ENCODE measurements at regions not wholly inside any gene's neighbourhood (a gene's known extent, or its start where the extent isn't known, plus 50 kb on each side); places are given as distances from the start of the nearest gene placed in this dataset.

DNA sequence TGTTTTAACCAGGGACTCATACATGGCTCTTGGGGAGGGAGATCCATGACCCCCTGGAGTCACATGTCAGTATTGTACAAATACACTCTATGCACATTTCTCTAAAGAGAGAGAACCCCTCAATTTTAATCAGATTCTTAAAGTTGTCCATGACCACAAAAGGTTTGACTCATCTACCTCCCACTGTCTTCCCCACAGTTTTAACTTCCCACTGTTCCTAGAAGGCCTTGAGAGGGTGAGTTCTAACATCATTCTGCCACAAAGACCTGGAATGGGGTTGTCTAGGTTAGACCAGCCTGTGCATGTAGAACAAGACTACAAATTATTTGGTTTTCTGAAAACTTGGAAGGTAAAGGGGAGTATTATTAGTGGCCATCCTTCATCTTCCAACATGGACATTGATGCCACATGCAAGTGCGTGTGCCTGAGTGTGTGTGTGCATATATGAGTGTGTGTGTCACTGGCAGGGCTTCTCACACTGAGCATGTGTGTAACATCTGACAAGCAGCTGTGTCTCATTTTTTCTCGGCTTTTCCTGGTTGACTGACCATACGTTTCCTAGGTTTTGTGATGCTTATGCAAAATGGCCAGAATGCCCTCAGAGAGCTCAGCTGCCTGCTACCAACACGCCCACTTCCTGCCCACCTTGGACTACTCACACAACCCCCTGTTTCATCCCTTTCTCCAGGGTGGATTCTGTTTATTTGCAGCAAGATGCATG, 94.6 kb upstream of the LGALSL start:
- peaks cover 0 to 13% (median 8%) of the 10 kb centered on the region in 3 donors for H3K4me1 ChIP-seq
- ATAC-seq, result no peak
- TF ChIP-seq POLR2A (IDR thresholded peaks at IDR 0.05) (no peak), EP300 (IDR thresholded peaks at IDR 0.05) (no peak), POLR2AphosphoS5 (IDR thresholded peaks at IDR 0.05) (no peak)
- TF ChIP-seq, protein P1, sequence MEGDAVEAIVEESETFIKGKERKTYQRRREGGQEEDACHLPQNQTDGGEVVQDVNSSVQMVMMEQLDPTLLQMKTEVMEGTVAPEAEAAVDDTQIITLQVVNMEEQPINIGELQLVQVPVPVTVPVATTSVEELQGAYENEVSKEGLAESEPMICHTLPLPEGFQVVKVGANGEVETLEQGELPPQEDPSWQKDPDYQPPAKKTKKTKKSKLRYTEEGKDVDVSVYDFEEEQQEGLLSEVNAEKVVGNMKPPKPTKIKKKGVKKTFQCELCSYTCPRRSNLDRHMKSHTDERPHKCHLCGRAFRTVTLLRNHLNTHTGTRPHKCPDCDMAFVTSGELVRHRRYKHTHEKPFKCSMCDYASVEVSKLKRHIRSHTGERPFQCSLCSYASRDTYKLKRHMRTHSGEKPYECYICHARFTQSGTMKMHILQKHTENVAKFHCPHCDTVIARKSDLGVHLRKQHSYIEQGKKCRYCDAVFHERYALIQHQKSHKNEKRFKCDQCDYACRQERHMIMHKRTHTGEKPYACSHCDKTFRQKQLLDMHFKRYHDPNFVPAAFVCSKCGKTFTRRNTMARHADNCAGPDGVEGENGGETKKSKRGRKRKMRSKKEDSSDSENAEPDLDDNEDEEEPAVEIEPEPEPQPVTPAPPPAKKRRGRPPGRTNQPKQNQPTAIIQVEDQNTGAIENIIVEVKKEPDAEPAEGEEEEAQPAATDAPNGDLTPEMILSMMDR (IDR thresholded peaks at IDR 0.05), result no peak
- H3K27me3 ChIP-seq, result no peaks in the 10 kb centered on the region
- no peaks in the 10 kb centered on the region for H3K9me3 ChIP-seq
- 44 to 50% methylated on average over 2 to 3 of the region's 4 CpGs for WGBS, 2 donors (ENCODE audit: low coverage in 1 of 2)
- no peaks in the 10 kb centered on the region for H3K36me3 ChIP-seq
- H3K4me3 ChIP-seq, result no peak overlapping the region
- H3K27ac ChIP-seq, result peak overlapping the region in 3 of 4 donors; percentile 27 to 57 (median 43)

DNA sequence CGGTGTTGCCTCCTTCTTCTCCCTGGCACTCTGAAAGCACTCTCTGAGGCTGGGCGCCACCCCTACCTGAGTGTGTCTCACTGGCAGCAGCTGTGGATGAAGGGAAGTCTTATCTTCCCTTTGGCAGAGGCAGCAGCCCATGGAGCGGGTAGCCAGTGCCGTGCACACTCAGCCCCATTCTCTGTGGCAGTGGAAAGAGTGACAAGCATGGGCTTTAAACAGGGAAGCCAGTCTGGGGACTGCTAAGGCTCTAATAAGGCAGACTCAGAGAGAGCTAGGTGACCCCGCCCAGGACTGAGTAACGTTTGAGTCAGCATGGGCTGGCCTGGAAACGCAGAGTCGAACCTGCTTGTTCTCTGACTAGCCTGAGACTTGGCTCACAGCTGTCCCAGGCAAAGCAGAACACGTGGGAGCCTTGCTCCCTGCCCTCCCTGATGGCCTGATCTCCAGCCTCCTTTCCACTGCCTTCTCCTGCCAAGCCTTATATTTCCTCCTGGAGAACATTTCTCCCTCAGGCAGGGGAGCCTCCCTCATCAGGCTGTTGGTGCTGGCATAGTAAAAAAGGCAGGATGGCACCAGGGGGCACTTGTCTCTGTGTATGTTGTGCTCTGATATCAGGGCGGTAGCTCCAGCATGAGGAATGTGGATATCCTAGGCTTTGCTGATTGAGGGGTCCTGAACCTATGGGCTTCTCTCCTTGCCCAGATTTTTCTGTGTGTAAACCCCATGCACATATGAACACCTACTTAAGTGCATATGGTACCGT, 93.9 kb upstream of the LGALSL start:
- no peak for TF ChIP-seq POLR2A (IDR thresholded peaks at IDR 0.05)
- TF ChIP-seq, protein P1 (IDR thresholded peaks at IDR 0.05), result no peak
- peak; percentile 38 for TF ChIP-seq POLR2AphosphoS5 (IDR thresholded peaks at IDR 0.05)
- no peak for TF ChIP-seq EP300 (IDR thresholded peaks at IDR 0.05)
- WGBS, 2 donors (ENCODE audit: low coverage in 1 of 2), result 57 to 100% methylated on average over 2 to 6 of the region's 11 CpGs
- no peak overlapping the region for H3K4me3 ChIP-seq

DNA sequence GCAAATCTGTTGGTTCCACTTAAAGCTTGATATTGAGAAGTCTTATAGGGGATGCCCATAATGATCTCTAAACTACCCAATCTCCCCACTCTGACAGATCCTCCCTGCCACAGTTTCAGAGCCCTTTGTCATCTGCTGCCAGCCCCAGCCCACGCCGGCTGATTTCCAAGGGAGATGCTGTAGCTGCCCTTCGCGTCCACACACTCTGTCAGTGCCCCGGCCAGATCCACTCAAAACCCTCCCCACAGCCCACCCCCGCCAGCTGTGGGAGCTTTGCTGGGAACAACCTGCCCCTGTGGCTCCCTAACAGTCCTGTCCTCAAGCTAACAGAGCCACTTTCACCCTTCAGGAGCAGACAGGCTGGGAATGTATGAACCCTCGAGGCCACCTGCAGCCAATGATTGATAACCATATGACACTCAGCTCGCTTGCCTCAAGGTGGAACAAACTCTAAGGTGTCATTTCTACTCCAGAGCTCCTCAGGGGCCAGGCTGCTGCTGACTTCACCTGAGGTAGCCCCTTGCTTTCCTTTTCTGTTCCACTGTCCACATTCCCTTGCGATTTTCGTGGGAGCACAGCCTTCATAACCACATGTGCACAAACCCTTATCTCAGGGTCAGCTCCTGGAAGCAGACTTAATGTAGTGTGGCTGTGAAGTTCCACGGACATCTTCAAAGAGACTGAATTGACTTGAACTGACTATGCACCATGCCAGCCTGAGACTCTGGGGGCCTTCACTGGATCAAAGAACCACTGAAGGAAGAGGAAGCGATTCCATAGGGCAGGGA, 92.6 kb upstream of the LGALSL start:
- H3K36me3 ChIP-seq, result no peaks in the 10 kb centered on the region
- 86 to 100% methylated on average over 1 to 3 of the region's 12 CpGs for WGBS, 2 donors (ENCODE audit: low coverage in 1 of 2)
- H3K4me3 ChIP-seq, result no peak overlapping the region
- ATAC-seq, result no peak
- H3K9me3 ChIP-seq, result no peaks in the 10 kb centered on the region
- TF ChIP-seq EP300 (IDR thresholded peaks at IDR 0.05) (no peak), POLR2A (IDR thresholded peaks at IDR 0.05) (no peak), POLR2AphosphoS5 (IDR thresholded peaks at IDR 0.05) (no peak)
- TF ChIP-seq, protein P1 (IDR thresholded peaks at IDR 0.05), result no peak
- no peak overlapping the region for H3K27ac ChIP-seq
- no peaks in the 10 kb centered on the region for H3K27me3 ChIP-seq
- peaks cover 0 to 13% (median 8%) of the 10 kb centered on the region in 3 donors for H3K4me1 ChIP-seq

More for the DNA sequence above, 93.9 kb upstream of the LGALSL start:
- ATAC-seq, result peak; percentile 95
- Histone ChIP-seq H3K27ac (peak overlapping the region in 3 of 4 donors; percentile 27 to 57 (median 43)), H3K4me1 (peaks cover 0 to 13% (median 8%) of the 10 kb centered on the region in 3 donors), H3K27me3 (no peaks in the 10 kb centered on the region), H3K36me3 (no peaks in the 10 kb centered on the region), H3K9me3 (no peaks in the 10 kb centered on the region)

DNA sequence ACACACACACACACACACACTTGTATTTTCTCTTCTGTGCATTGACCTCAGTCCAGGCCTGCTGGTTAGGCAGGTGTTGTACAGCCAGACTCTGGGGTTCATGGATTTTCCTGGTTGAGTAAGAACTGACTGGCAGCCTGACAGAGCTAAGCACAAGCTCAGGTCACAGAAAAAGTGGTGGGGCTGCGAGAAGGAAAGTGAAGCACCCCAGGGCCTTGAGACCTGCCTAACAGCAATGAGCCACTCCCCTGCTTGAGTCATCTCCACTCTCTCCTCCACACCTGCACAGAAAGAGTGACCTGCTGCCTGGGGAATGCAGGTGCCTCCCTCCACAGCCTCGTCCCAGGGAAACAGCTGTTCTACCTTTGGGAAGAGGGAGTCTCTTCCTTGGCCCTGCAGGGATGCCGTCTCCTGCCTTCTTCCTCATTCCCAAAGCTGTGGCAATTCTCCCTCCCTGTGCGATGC, 91.4 kb upstream of the LGALSL start:
- H3K36me3 ChIP-seq, result no peaks in the 10 kb centered on the region
- 83 to 92% methylated on average over 2 to 3 of the region's 4 CpGs for WGBS, 2 donors (ENCODE audit: low coverage in 1 of 2)
- no peak for ATAC-seq
- no peak overlapping the region for H3K27ac ChIP-seq
- H3K9me3 ChIP-seq, result no peaks in the 10 kb centered on the region
- TF ChIP-seq, protein P1 (IDR thresholded peaks at IDR 0.05), result no peak
- peaks cover 5% of the 10 kb centered on the region for H3K27me3 ChIP-seq
- peaks cover 0 to 13% (median 8%) of the 10 kb centered on the region in 3 donors for H3K4me1 ChIP-seq
- no peak overlapping the region for H3K4me3 ChIP-seq

All from gastroesophageal sphincter (tissue), 4 donors.